ENCODE measurements at regions not wholly inside any gene's neighbourhood (a gene's known extent, or its start where the extent isn't known, plus 50 kb on each side); places are given as distances from the start of the nearest gene placed in this dataset.
"Not testable (repeated sequence)": the region's sequence is repeated elsewhere in the genome, so short reads cannot be mapped to it uniquely, and the experiment has no call there.

DNA sequence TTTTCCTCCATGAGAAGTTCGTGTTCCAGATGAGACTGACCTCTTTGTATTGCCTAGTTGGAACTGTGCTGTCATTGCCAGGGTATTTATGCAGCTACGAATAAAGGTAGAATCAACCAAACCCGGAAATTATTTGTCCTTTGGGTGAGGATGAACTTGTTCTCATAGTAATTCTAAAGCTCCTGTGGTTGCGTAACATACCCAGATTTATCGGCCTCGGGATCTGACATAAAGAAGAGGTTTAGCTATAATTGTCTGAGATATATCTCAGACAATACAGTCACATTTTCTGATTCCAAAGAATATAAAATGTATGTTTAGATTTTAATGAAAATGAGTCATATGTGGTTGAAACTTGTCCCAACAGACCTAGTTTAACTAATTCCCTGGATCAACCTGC, 628.7 kb upstream of the LINC00305 start:
- Mint-ChIP-seq H3K27me3 (no peaks in the 10 kb centered on the region), H3K27ac (no peak overlapping the region), H3K4me3 (no peak overlapping the region), H3K36me3 (ENCODE audit: low read depth) (no peaks in the 10 kb centered on the region), H3K9me3 (peaks cover 1% of the 10 kb centered on the region), H3K4me1 (no peaks in the 10 kb centered on the region)
- ChIA-PET CTCF (no interaction called here), POLR2A (no interaction called here)
- DNase-seq, result no peak

DNA sequence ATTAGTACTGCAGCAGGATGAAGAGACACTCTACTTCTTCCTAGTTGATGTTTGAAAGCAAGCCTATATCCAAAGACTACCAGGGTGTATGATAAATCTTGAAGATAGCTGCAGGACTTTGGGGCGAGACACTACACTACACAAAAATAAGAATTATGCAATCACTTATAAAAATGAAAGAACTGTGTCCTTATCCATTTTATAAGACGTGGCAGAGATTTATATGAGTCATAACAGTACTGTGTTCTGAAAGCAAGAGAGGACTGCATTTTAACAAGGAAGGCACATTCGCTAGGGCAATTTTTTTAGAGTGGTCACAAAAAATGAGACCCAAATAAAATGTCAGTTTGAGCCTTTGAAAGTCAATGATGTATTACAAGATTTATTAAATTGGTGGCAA, 617.0 kb upstream of the LINC00305 start:
- no peaks in the 10 kb centered on the region for H3K9me3 Mint-ChIP-seq
- H3K36me3 Mint-ChIP-seq (ENCODE audit: low read depth), result no peaks in the 10 kb centered on the region
- no peaks in the 10 kb centered on the region for H3K27me3 Mint-ChIP-seq
- DNase-seq, result no peak
- H3K4me3 Mint-ChIP-seq, result no peak overlapping the region
- ChIA-PET POLR2A (no interaction called here), CTCF (no interaction called here)
- H3K27ac Mint-ChIP-seq, result no peak overlapping the region
- H3K4me1 Mint-ChIP-seq, result no peaks in the 10 kb centered on the region

DNA sequence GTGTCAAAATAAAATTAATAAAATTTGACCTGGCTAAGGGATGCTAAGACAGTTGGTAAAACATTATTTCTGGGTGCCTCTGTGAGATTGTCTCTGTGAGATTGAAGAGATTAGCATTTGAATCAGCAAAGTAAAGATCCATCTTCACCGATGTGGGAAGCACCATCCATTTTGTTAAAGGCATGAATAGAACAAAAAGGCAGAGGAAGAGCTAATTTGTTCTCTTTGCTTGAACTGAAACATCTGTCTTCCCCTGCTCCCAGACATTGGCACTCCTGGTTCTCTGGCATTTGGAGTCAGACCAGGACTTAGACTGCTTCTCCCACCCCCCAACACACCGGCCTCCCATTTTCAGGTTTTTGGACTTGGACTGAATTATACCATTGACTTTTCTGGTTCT, 603.8 kb upstream of the LINC00305 start:
- Mint-ChIP-seq H3K4me1 (no peaks in the 10 kb centered on the region), H3K4me3 (no peak overlapping the region), H3K9me3 (peaks cover 10% of the 10 kb centered on the region), H3K36me3 (ENCODE audit: low read depth) (no peaks in the 10 kb centered on the region), H3K27me3 (no peaks in the 10 kb centered on the region), H3K27ac (no peak overlapping the region)
- ChIA-PET POLR2A (no interaction called here), CTCF (no interaction called here)
- no peak for DNase-seq

DNA sequence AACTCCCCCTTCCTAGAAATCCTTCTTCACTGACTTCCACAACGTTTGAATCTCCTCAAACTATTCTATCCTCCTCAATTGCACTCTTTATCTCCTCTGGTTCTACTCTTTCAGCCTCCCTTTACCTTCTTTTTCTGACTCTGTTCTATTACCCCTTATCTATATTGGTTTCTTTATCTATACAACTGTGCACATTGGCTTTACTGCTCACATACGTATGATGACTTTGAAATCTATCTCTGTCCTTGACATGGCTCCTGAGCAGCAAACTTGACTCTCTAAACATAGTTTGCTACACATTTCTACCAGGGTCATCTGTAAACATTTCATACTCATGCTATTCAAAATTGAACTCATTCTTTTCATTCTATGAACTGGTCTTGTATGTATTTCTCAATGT, 601.0 kb upstream of the LINC00305 start:
- CTCF ChIA-PET, result no interaction called here
- no peak overlapping the region for H3K27ac Mint-ChIP-seq
- H3K4me1 Mint-ChIP-seq, result no peaks in the 10 kb centered on the region
- H3K4me3 Mint-ChIP-seq, result no peak overlapping the region
- peaks cover 2% of the 10 kb centered on the region for H3K9me3 Mint-ChIP-seq
- H3K36me3 Mint-ChIP-seq (ENCODE audit: low read depth), result no peaks in the 10 kb centered on the region
- no peaks in the 10 kb centered on the region for H3K27me3 Mint-ChIP-seq
- no peak for DNase-seq
- POLR2A ChIA-PET, result no interaction called here

DNA sequence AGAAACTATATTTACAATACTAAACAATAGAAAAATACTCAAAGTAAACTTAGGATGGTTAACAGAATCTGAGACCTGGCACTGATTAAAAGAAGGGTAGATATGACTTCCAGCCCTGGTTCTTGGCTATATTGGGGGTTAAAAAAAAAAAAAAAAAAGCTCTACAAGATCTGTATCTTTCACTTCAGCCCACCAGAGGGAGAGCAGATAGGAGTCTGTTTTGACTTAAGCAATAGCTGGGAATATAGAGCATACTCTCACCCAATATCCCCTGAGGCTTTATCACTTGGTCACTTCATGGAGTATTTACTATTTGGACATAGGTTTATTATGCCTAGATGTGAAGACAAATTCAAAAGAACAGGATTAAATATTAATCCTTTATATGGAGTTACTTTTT, 598.9 kb upstream of the LINC00305 start:
- ChIA-PET CTCF (no interaction called here), POLR2A (no interaction called here)
- no peak overlapping the region for H3K27ac Mint-ChIP-seq
- no peaks in the 10 kb centered on the region for H3K4me1 Mint-ChIP-seq
- no peaks in the 10 kb centered on the region for H3K27me3 Mint-ChIP-seq
- H3K9me3 Mint-ChIP-seq, result peaks cover 2% of the 10 kb centered on the region
- DNase-seq, result no peak
- H3K4me3 Mint-ChIP-seq, result no peak overlapping the region
- H3K36me3 Mint-ChIP-seq (ENCODE audit: low read depth), result no peaks in the 10 kb centered on the region

DNA sequence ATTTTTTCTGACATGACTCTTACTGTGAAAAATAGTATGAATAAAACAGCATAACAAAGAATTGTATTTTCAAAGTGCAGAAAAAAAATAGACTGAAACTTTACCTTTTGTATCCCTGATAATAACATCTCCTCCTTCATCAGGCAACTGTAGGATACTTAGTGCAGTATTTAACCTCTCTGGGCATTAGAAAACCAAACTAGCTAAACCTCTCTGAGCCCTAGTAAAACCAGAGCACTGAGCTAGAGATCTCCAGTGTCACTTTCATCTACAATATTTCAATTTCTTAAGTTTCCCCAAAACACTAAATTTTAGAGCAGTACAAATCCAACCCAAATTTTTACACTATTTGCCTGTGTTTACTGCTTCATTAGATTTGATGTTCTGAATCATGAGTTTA, 594.0 kb upstream of the LINC00305 start:
- no peaks in the 10 kb centered on the region for H3K4me1 Mint-ChIP-seq
- no peak overlapping the region for H3K27ac Mint-ChIP-seq
- CTCF ChIA-PET, result no interaction called here
- DNase-seq, result no peak
- no peaks in the 10 kb centered on the region for H3K9me3 Mint-ChIP-seq
- POLR2A ChIA-PET, result no interaction called here
- H3K27me3 Mint-ChIP-seq, result no peaks in the 10 kb centered on the region
- no peaks in the 10 kb centered on the region for H3K36me3 Mint-ChIP-seq (ENCODE audit: low read depth)
- no peak overlapping the region for H3K4me3 Mint-ChIP-seq

DNA sequence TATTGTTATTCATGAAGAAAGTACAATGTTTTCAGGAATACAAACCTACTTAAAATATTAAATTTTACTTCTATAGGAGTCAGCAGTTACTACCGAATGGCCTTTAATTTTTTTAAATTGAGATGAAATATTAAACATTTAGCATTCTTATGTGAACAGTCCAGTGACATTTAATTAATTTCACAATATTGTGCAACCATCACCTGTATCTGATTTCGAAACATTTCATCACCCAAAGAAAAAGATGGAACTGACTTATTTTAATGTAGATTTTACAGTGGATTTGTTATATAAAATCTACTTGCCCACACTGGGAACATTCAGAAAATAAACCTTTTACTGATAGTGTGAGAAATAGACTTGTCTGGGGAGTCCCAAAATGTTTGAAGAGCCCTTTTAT, 585.2 kb upstream of the LINC00305 start:
- Mint-ChIP-seq H3K36me3 (ENCODE audit: low read depth) (no peaks in the 10 kb centered on the region), H3K27me3 (no peaks in the 10 kb centered on the region), H3K4me3 (no peak overlapping the region), H3K27ac (no peak overlapping the region), H3K4me1 (no peaks in the 10 kb centered on the region), H3K9me3 (no peaks in the 10 kb centered on the region)
- DNase-seq, result no peak
- POLR2A ChIA-PET, result no interaction called here
- CTCF ChIA-PET, result no interaction called here

DNA sequence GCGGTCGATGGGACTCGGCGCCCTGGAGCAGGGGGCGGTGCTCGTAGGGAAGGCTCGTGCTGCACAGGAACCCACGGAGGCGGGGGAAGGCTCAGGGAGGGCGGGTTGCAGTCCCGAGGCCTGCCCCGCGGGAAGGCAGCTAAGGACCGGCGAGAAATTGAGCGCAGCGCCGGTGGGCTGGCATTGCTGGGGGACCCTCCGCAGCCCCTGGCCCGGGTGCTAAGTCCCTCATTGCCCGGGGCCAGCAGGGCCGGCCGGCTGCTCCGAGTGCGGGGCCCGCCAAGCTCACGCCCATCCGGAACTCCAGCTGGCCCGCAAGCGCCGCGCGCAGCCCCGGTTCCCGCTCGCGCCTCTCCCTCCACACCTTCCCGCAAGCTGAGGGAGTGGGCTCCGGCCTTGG, 576.8 kb upstream of the LINC00305 start:
- H3K27me3 Mint-ChIP-seq; H3K9me3 Mint-ChIP-seq; H3K36me3 Mint-ChIP-seq (ENCODE audit: low read depth); H3K4me1 Mint-ChIP-seq; H3K27ac Mint-ChIP-seq; H3K4me3 Mint-ChIP-seq; DNase-seq; CTCF ChIA-PET; POLR2A ChIA-PET: not testable (repeated sequence)

DNA sequence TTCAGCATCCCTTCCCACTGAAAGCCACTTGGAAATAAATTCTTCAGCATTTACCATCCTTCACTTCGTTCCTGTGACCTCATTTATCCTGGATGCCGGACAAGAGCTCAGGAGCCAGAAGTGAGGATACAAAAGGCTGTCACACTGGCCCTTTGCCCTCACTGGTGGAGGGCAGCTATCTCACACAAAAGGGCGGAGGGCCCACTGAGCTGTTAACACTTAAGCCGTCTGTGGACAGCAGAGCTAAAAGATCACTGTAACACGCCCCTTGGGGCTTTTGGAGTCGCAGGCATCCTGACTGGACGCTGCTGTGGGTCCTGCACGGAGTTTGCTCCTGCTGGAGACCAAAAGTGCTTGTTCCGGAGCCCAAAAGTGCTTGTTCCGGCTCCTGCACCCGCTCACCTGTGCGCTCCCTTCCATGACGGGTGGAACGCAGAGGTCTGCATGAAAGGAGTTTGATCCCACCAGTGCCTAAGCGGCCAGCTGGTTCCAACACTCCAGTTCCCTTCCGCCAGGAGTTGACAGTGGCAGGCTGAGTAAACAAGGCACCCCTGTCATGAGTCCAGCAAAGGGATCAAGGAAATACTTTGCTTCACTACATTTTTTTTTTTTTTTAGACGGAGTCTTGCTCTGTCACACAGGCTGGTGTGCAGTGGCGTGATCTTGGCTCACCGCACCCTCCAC, 572.0 kb upstream of the LINC00305 start:
- Mint-ChIP-seq H3K27ac (no peak overlapping the region), H3K27me3 (no peaks in the 10 kb centered on the region), H3K4me3 (no peak overlapping the region), H3K36me3 (ENCODE audit: low read depth) (no peaks in the 10 kb centered on the region), H3K9me3 (peaks cover 3% of the 10 kb centered on the region), H3K4me1 (no peaks in the 10 kb centered on the region)
- ChIA-PET CTCF (no interaction called here), POLR2A (no interaction called here)
- no peak for DNase-seq

DNA sequence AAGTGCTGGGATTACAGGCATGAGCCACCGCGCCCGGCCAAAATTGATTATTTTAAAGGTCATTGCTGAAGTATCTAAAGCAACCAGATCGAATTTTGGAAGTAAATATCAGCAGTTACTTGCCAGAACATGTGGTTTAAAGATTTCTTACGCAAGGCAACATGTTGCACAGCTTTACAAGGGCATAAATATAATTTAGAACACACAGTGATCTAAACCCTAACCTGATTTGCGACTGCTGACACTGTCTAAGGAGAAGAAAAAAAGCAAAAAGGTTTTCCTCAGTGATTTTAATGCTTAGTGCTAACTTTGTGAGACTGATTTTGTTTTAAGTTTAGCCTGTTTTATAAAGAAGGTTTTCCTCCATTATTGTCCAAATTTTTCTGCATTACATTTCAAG, 569.9 kb upstream of the LINC00305 start:
- ChIA-PET CTCF (no interaction called here), POLR2A (no interaction called here)
- no peak for DNase-seq
- H3K27me3 Mint-ChIP-seq, result no peaks in the 10 kb centered on the region
- no peaks in the 10 kb centered on the region for H3K36me3 Mint-ChIP-seq (ENCODE audit: low read depth)
- peaks cover 3% of the 10 kb centered on the region for H3K9me3 Mint-ChIP-seq
- H3K4me3 Mint-ChIP-seq, result no peak overlapping the region
- no peak overlapping the region for H3K27ac Mint-ChIP-seq
- no peaks in the 10 kb centered on the region for H3K4me1 Mint-ChIP-seq

DNA sequence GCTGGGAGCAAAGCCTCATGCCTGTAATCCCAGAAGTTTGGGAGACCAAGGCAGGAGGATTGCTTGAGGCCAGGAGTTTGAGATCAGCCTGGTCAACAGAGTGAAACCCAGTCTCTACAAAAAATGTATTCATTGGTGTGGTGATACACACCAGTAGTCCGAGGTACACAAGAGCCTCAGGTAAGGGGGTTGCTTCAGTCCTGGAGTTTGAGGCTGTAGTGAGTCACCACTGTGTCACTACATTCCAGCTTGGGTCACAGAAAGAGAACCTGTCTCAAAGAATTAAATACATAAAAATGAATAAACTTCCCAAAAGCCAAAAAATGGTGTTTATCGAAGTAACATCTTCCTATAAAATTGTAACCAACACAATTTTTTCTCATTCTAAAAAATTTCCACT, 568.1 kb upstream of the LINC00305 start:
- POLR2A ChIA-PET, result no interaction called here
- Mint-ChIP-seq H3K4me1 (no peaks in the 10 kb centered on the region), H3K27me3 (no peaks in the 10 kb centered on the region), H3K27ac (no peak overlapping the region), H3K9me3 (peaks cover 1% of the 10 kb centered on the region), H3K4me3 (no peak overlapping the region), H3K36me3 (ENCODE audit: low read depth) (no peaks in the 10 kb centered on the region)
- CTCF ChIA-PET, result no interaction called here
- no peak for DNase-seq

DNA sequence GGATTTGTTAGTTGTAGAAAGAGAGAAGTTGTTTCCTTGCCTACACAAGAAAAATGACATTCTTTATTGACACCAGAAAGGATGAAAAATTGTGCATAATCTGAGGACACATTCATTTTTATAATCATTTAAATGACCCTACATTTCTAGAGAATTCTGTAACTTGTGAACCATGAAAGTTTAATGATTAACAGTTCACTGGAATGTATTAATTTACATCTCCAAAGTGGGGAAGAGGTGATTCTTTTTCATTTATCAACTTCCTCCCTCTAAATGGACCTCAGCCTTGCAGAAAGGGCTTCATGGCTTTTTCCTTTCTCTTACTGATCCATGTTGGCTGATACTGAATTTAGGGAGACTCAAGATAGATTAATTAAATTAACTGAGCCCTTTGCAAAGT, 565.2 kb upstream of the LINC00305 start:
- no peak for DNase-seq
- Mint-ChIP-seq H3K36me3 (ENCODE audit: low read depth) (no peaks in the 10 kb centered on the region), H3K9me3 (no peaks in the 10 kb centered on the region), H3K4me1 (no peaks in the 10 kb centered on the region), H3K27me3 (no peaks in the 10 kb centered on the region), H3K4me3 (no peak overlapping the region), H3K27ac (no peak overlapping the region)
- ChIA-PET CTCF (no interaction called here), POLR2A (no interaction called here)

DNA sequence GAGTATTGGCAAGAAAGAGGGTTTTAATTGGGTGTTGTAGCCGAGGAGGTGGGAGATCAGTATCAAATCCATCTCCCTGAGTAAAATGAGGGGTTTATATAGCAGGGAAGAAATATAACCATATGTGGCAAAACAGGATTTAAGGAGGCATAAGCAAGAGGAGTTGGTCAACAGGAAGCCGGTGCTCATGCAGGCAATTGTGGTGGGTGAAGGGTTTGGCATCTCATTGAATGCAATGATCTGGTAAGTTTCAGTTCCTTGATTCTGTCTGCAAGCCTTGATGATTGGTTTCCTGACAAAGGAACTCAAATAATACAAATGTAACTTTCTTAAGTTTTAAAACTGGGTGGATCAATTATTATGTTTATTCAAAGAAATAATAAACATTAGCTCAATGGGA, 564.4 kb upstream of the LINC00305 start:
- CTCF ChIA-PET, result no interaction called here
- H3K9me3 Mint-ChIP-seq, result no peaks in the 10 kb centered on the region
- no peaks in the 10 kb centered on the region for H3K27me3 Mint-ChIP-seq
- H3K4me3 Mint-ChIP-seq, result no peak overlapping the region
- no peak for DNase-seq
- no peaks in the 10 kb centered on the region for H3K36me3 Mint-ChIP-seq (ENCODE audit: low read depth)
- POLR2A ChIA-PET, result no interaction called here
- H3K4me1 Mint-ChIP-seq, result no peaks in the 10 kb centered on the region
- H3K27ac Mint-ChIP-seq, result no peak overlapping the region

DNA sequence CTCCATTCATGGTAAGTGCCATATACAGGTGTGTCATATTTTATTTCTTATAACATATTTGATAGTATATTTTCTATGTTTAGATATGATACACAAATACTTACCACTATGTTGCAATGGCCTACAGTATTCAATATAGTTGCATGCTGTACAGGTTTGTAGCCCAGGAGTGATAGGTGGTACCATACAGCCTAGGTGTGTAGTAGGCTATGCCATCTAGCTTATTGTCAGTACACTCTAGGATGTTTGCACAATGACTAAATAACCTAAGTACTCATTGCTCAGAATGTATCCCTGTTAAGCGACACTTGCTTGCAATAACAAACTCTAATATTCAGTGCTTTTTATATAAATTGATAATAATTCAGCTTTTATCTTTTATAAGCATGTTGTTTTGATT, 563.1 kb upstream of the LINC00305 start:
- ChIA-PET POLR2A (no interaction called here), CTCF (no interaction called here)
- Mint-ChIP-seq H3K4me3 (no peak overlapping the region), H3K9me3 (no peaks in the 10 kb centered on the region), H3K27ac (no peak overlapping the region), H3K27me3 (no peaks in the 10 kb centered on the region), H3K36me3 (ENCODE audit: low read depth) (no peaks in the 10 kb centered on the region), H3K4me1 (no peaks in the 10 kb centered on the region)
- DNase-seq, result no peak

All from activated CD4-positive, alpha-beta T cell treated with anti-CD3 and anti-CD28 coated beads, Interleukin-2, amount 10 ng/mL, durations not matched to agents 7 days and 5 days (primary cell).